GM21360 (cell line): ENCODE measurements at regions not wholly inside any gene's neighbourhood (a gene's known extent, or its start where the extent isn't known, plus 50 kb on each side); places are given as distances from the start of the nearest gene placed in this dataset.
"Not testable (repeated sequence)": the region's sequence is repeated elsewhere in the genome, so short reads cannot be mapped to it uniquely, and the experiment has no call there.

Source experiments
- ATAC-seq: cut with Tn5 transposase; IDR thresholded peaks from one replicate; pipeline ENCODE4 v1.9.1; 2021; ENCODE audit warnings: mild to moderate bottlenecking, moderate library complexity; ENCODE audit not compliant: unreplicated experiment

- not testable (repeated sequence) for ATAC-seq
Measured at GRCh38 chr2:87654136-87654814, 93.6 kb upstream of the PLGLB2 start.

GRCh38 chr2:87657915-87658314, 90.0 kb upstream of the PLGLB2 start:
- not testable (repeated sequence) for ATAC-seq

GRCh38 chr2:87658357-87658756, 89.5 kb upstream of the PLGLB2 start:
- ATAC-seq = not testable (repeated sequence)

GRCh38 chr2:87658976-87659375, 88.9 kb upstream of the PLGLB2 start:
- not testable (repeated sequence) for ATAC-seq

GRCh38 chr2:87660164-87660563, 87.7 kb upstream of the PLGLB2 start:
- not testable (repeated sequence) for ATAC-seq

GRCh38 chr2:87662316-87663290, 85.3 kb upstream of the PLGLB2 start:
- ATAC-seq = not testable (repeated sequence)

GRCh38 chr2:87663347-87663746, 84.5 kb upstream of the PLGLB2 start:
- not testable (repeated sequence) for ATAC-seq

- ATAC-seq = not testable (repeated sequence)
Measured at GRCh38 chr2:87667027-87667426, 80.9 kb upstream of the PLGLB2 start.

- not testable (repeated sequence) for ATAC-seq
Measured at GRCh38 chr2:87668361-87668760, 79.5 kb upstream of the PLGLB2 start.

- ATAC-seq = not testable (repeated sequence)
Measured at GRCh38 chr2:87669633-87670231, 78.2 kb upstream of the PLGLB2 start.

GRCh38 chr2:87672404-87672803, 75.5 kb upstream of the PLGLB2 start:
- ATAC-seq = not testable (repeated sequence)

- ATAC-seq = not testable (repeated sequence)
Measured at GRCh38 chr2:87674729-87675128, 73.2 kb upstream of the PLGLB2 start.

GRCh38 chr2:87675487-87675886, 72.4 kb upstream of the PLGLB2 start:
- not testable (repeated sequence) for ATAC-seq

- not testable (repeated sequence) for ATAC-seq
Measured at GRCh38 chr2:87677421-87677923, 70.4 kb upstream of the PLGLB2 start.

GRCh38 chr2:87678742-87679173, 69.1 kb upstream of the PLGLB2 start:
- not testable (repeated sequence) for ATAC-seq

- ATAC-seq = not testable (repeated sequence)
Measured at GRCh38 chr2:87679950-87680349, 67.9 kb upstream of the PLGLB2 start.

- ATAC-seq = not testable (repeated sequence)
Measured at GRCh38 chr2:87680691-87681090, 67.2 kb upstream of the PLGLB2 start.

- ATAC-seq = not testable (repeated sequence)
Measured at GRCh38 chr2:87683451-87683850, 64.4 kb upstream of the PLGLB2 start.

GRCh38 chr2:87683961-87684360, 63.9 kb upstream of the PLGLB2 start:
- not testable (repeated sequence) for ATAC-seq

GRCh38 chr2:87685558-87685957, 62.3 kb upstream of the PLGLB2 start:
- ATAC-seq = not testable (repeated sequence)
